GM13977 (cell line): ENCODE measurements at regions not wholly inside any gene's neighbourhood (a gene's known extent, or its start where the extent isn't known, plus 50 kb on each side); places are given as distances from the start of the nearest gene placed in this dataset.

Source experiments
- DNase-seq: peaks from one replicate; pipeline ENCODE4 v3.0.0; 2012; ENCODE audit warnings: low spot score
- CTCF ChIP-seq: IDR thresholded peaks from 2 replicates; pipeline ENCODE4 v1.5.1; 2012; ENCODE audit warnings: mild to moderate bottlenecking, control low read depth; ENCODE audit not compliant: insufficient read depth; ENCODE audit errors: extremely low read depth, missing control alignments
- in situ Hi-C: fragments of 300-500 bp; cut with MboI; formaldehyde crosslinking; loops from one replicate; pipeline ENCODE4 v1.12.0; 2022; ENCODE audit warnings: low sequenced_read_pairs, low pct_unique_long_range_greater_than_20kb, mixed read lengths, inconsistent platforms; ENCODE audit not compliant: unreplicated experiment

GRCh38 chr1:65056866-65057265, 90.5 kb upstream of the JAK1 start:
- TF ChIP-seq CTCF: no peak
- DNase-seq: no peak
- in situ Hi-C loops: loop anchor here (25.0 kb wide), 1 partner anchor 630 kb away; no protein-coding TSS in a partner anchor

- peak; percentile 57 for TF ChIP-seq CTCF
- in situ Hi-C loops: loop anchor here (25.0 kb wide), 1 partner anchor 627 kb away; no protein-coding TSS in a partner anchor
- DNase-seq: peak; percentile 54
Measured at GRCh38 chr1:65059930-65060538, 88.0 kb upstream of the AK4 start.

- TF ChIP-seq CTCF: no peak
- in situ Hi-C loops: loop anchor here (25.0 kb wide), 1 partner anchor 625 kb away; no protein-coding TSS in a partner anchor
- DNase-seq: no peak
Measured at GRCh38 chr1:65062339-65062738, 85.7 kb upstream of the AK4 start.

GRCh38 chr1:65063025-65063424, 85.0 kb upstream of the AK4 start:
- no peak for DNase-seq
- peak; percentile 25 for TF ChIP-seq CTCF
- in situ Hi-C loops: loop anchor here (25.0 kb wide), 1 partner anchor 624 kb away; no protein-coding TSS in a partner anchor

GRCh38 chr1:65064981-65065380, 83.0 kb upstream of the AK4 start:
- in situ Hi-C loops: loop anchor here (25.0 kb wide), 1 partner anchor 622 kb away; no protein-coding TSS in a partner anchor
- TF ChIP-seq CTCF: no peak
- no peak for DNase-seq

- TF ChIP-seq CTCF: no peak
- in situ Hi-C loops: loop anchor here (25.0 kb wide), 1 partner anchor 622 kb away; no protein-coding TSS in a partner anchor
- DNase-seq: no peak
Measured at GRCh38 chr1:65065524-65066418, 82.2 kb upstream of the AK4 start.
